ENCODE measurements at regions not wholly inside any gene's neighbourhood (a gene's known extent, or its start where the extent isn't known, plus 50 kb on each side); places are given as distances from the start of the nearest gene placed in this dataset.

DNA sequence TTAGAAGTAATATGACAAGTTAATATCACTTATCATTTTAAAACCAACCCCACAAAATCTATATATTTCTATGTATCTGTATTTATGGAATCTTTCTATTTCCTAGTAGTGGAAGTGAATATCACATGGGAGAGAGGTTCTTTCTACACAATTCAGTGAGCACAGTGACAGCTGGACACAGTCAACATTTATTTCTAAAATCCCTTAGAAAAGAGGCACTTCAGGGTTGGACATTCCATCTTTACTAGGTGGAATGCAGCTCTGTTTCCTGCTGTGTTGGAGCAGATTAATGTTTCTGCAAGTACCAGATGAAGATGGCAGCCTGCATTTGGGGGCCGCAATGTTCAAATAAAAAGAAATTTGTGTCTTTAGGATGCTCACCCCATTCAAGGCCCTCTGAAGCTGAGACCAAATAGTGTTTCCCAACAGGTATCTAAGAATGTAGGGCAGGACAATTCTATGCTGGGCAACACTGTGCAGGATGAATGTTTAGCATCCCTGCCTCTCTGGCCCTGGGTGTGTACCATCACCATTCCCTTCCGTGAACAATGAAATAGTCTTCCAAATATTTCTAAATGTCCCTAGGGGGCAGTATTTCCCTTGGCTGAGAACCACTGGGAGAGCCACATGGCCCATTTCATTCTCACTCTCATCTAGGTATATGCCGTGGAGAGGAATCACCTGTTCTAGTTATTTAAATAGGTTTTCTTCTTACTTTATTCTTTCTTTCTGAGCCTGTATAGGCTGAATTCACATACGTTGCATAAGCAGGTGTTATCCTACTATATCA, 394.8 kb downstream of the PRDM2 start (continued):
- TF ChIP-seq, protein P1, sequence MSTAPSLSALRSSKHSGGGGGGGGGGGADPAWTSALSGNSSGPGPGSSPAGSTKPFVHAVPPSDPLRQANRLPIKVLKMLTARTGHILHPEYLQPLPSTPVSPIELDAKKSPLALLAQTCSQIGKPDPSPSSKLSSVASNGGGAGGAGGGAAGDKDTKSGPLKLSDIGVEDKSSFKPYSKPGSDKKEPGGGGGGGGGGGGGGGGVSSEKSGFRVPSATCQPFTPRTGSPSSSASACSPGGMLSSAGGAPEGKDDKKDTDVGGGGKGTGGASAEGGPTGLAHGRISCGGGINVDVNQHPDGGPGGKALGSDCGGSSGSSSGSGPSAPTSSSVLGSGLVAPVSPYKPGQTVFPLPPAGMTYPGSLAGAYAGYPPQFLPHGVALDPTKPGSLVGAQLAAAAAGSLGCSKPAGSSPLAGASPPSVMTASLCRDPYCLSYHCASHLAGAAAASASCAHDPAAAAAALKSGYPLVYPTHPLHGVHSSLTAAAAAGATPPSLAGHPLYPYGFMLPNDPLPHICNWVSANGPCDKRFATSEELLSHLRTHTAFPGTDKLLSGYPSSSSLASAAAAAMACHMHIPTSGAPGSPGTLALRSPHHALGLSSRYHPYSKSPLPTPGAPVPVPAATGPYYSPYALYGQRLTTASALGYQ (CRISPR knock-in tag; IDR thresholded peaks at IDR 0.05): no peak
- TF ChIP-seq GTF2F1 (IDR thresholded peaks at IDR 0.05; ENCODE audit: low read length) (no peak), NBN (conservative IDR thresholded peaks at IDR 0.05) (no peak), RCOR2 (CRISPR knock-in tag; IDR thresholded peaks at IDR 0.05) (no peak)

DNA sequence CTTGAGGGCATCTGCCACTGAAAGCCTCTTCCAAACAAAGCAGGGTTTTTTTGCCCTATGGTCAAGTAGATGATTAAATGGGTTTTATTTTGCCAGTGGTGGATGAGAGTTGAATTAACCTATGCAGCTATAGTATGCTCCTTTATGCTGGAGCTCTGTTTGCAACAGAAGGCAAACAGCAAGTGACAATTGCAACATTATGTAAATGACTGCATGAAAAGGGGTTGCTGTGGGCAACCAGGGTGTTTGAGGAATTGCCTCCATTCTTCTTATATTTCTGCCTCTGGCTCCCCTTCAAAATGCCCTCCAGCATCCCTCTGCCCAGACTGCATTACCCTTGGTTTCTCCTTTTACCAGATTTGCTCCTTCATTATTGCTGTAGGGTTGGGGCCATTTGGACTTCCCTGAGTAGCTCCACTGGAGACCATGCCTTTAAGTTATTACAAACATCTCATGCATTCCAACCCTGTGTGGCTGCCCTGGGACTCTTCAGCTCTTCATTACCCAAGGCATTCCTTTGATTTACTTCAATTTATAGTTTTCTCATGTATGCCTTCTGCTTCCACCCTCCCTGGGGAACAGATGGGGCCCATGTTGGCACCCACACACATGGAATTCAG, 398.4 kb downstream of the PRDM2 start:
- no peak for TF ChIP-seq KDM3A (CRISPR knock-in tag; IDR thresholded peaks at IDR 0.05; ENCODE audit: low read depth)
- TF ChIP-seq ZNF33B (CRISPR knock-in tag; IDR thresholded peaks at IDR 0.05): no peak
- no peak for TF ChIP-seq ZNF674 (CRISPR knock-in tag; IDR thresholded peaks at IDR 0.05; ENCODE audit: low read depth)
- TF ChIP-seq, protein P2, sequence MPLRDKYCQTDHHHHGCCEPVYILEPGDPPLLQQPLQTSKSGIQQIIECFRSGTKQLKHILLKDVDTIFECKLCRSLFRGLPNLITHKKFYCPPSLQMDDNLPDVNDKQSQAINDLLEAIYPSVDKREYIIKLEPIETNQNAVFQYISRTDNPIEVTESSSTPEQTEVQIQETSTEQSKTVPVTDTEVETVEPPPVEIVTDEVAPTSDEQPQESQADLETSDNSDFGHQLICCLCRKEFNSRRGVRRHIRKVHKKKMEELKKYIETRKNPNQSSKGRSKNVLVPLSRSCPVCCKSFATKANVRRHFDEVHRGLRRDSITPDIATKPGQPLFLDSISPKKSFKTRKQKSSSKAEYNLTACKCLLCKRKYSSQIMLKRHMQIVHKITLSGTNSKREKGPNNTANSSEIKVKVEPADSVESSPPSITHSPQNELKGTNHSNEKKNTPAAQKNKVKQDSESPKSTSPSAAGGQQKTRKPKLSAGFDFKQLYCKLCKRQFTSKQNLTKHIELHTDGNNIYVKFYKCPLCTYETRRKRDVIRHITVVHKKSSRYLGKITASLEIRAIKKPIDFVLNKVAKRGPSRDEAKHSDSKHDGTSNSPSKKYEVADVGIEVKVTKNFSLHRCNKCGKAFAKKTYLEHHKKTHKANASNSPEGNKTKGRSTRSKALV (CRISPR knock-in tag; IDR thresholded peaks at IDR 0.05): no peak
- no peak for TF ChIP-seq KAT8 (CRISPR knock-in tag; IDR thresholded peaks at IDR 0.05)
- Histone ChIP-seq H4K20me1 (ENCODE audit: insufficient read depth, low read length) (no peaks in the 10 kb centered on the region), H3K36me3 (replicated peaks in 1 of 2; ENCODE audit: control insufficient read depth in 1 of 2, insufficient read depth in 2 of 2, low read length in 2 of 2) (no peaks in the 10 kb centered on the region), H3K27me3 (ENCODE audit: control insufficient read depth in 1 of 2, insufficient read depth in 2 of 2, low read length in 2 of 2) (no peaks in the 10 kb centered on the region), H3K4me3 (replicated peaks in 1 of 3; ENCODE audit: insufficient read depth in 1 of 3, low read depth in 2 of 3, low read length in 3 of 3) (no peak overlapping the region), H3K9me3 (ENCODE audit: low read length) (no peaks in the 10 kb centered on the region), H3K4me2 (ENCODE audit: low read depth, low read length) (no peak overlapping the region), H3K4me1 (ENCODE audit: insufficient read depth, low read length) (no peaks in the 10 kb centered on the region), H2AFZ (ENCODE audit: low read length) (no peak overlapping the region), H3K9ac (ENCODE audit: insufficient read depth, low read depth, low read length) (no peak overlapping the region), H3K79me2 (ENCODE audit: insufficient read depth, low read length) (no peaks in the 10 kb centered on the region), H3K27ac (ENCODE audit: extremely low read length, insufficient read depth, low read length) (no peak overlapping the region)
- DNase-seq (ENCODE audit: low spot score) (no peak), ATAC-seq (no peak), FAIRE-seq (no peak)
- no TSS peak for BruUV-seq (replicated peaks)
- intact Hi-C loops (cut with micrococcal nuclease; ENCODE audit: unreplicated experiment): no loop called here
- ChIA-PET POLR2A (no interaction called here), CTCF (ENCODE audit: low intra/inter-chr PET ratio, low total read pairs) (no interaction called here)
- in situ Hi-C loops (cut with HindIII; ENCODE audit: extremely low pct_ligation_motif_present, low pct_unique_long_range_greater_than_20kb): no loop called here
